GM18502 (cell line): ENCODE measurements at regions not wholly inside any gene's neighbourhood (a gene's known extent, or its start where the extent isn't known, plus 50 kb on each side); places are given as distances from the start of the nearest gene placed in this dataset.
"Not testable (repeated sequence)": the region's sequence is repeated elsewhere in the genome, so short reads cannot be mapped to it uniquely, and the experiment has no call there.

Experiments
- ATAC-seq: cut with Tn5 transposase; IDR thresholded peaks from one replicate; pipeline ENCODE4 v1.9.1; 2021; ENCODE audit warnings: mild to moderate bottlenecking; ENCODE audit not compliant: unreplicated experiment, poor library complexity

GRCh38 chr5:162911873-162912272 lies 525.5 kb upstream of the CCNG1 start:
- ATAC-seq, result no peak

DNA sequence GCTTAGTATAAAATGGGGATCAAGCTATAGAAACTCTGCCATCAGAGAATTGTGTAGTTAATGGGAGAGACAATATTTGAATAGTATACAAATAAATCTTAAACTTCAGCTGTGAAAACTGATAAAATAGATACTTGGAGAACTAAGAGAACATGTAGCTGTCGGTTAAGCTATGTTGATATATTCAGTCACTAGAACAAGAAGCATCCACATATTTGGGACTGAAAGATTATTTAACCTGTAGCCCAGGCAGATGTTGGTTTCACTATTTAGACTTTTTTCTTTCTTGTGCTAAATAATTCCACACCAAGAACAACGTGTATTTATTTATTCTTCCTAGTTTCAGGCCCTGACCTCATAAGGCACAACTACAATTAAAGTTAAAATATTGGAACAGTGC lies 521.0 kb upstream of the CCNG1 start:
- no peak for ATAC-seq

DNA sequence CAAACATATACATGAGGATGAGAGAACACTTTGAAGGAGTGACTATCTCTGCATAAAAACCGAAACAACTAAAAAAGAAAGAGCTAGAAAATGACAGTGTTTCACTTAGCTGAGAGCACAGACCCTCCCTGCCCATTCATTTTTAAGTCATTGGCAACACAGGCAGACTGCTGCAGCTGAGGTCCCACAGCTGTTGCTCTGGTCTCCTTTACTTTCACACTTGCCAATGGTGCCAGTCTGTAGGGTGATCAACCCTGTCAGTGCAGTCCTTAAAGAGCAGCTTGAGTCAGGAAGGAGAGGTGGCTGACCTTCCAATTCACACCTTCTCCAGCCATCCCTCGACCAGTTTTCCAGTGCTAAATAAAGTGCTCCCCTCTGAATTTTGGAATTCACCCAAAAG lies 508.3 kb upstream of the CCNG1 start:
- no peak for ATAC-seq

- no peak for ATAC-seq
Measured at GRCh38 chr5:162931501-162931900, 505.9 kb upstream of the CCNG1 start.

- no peak for ATAC-seq
Measured at GRCh38 chr5:162939991-162940390, 497.4 kb upstream of the CCNG1 start.

- no peak for ATAC-seq
Measured at GRCh38 chr5:162948677-162949076, 488.7 kb upstream of the CCNG1 start.

DNA sequence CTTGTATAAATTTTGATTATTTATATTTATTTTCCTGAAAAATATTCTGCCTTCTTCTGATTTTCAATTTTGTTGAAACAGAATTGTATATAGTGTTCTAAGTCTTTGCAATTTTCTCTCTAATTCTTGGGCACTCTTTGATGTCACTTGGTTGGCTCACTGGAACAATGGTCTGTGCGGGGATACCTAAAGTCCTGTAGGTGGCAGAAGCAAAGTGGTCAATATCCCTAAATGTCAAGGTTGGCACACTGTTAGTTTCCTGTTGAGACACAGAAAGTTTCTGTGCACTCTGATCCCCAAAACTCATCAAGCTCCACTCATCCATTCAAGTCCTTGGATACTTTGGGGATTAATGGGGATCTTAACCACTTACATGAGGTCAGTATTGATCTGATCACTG lies 480.8 kb upstream of the CCNG1 start:
- no peak for ATAC-seq

- not testable (repeated sequence) for ATAC-seq
Measured at GRCh38 chr5:162964144-162964543, 473.3 kb upstream of the CCNG1 start.

DNA sequence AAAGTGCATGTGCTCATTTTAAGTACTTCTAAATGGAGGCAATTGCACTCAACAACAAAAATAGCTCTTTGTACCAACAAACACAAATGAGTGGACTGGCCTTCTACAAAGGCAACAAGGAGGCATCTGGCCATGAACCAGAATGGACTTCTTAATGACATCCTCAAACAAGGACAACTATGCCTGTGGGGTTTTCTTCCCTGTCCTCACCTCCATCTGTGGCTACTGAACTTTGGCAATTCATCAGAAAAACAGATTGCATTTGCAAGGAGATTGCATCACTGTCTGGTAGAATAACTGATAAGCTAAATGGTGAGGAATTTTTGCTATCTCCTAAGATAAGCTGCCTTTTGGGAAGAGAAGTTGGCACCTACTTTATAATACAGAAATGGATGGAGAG lies 447.3 kb upstream of the CCNG1 start:
- no peak for ATAC-seq

DNA sequence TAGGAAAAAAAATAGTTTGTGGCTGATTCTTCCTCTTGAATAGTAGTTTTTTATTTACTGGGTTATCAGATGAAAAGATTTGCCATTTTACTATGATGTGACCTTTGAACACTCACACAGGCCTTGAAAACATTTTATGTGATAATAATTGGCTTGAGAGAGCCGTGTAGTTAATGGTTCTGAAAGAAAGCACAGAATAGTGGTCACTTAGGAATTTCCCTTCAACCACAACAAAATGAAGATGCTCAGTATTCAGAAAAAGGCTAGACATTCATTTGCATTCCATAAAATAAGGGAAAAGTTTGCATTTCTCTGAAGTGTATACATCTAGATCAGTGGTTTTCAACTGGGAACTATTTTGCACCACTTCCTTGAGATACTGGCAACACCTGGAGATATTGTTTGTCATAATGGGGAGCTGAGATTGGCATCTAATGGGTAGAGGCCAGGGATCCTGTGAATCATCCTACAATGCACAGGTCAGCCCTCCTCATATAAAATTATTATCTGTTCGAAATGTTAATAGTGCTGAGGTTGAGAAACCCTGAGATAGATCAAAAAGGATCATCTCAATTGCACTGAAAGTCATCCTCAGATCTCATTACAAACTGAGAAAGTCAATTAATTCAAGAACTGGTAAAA lies 446.4 kb upstream of the CCNG1 start:
- peak; percentile 75 for ATAC-seq

- ATAC-seq, result no peak
Measured at GRCh38 chr5:162995568-162995967, 441.8 kb upstream of the CCNG1 start.

- no peak for ATAC-seq
Measured at GRCh38 chr5:162996053-162996452, 441.3 kb upstream of the CCNG1 start.

GRCh38 chr5:163005949-163006348 lies 431.4 kb upstream of the CCNG1 start:
- ATAC-seq, result no peak

DNA sequence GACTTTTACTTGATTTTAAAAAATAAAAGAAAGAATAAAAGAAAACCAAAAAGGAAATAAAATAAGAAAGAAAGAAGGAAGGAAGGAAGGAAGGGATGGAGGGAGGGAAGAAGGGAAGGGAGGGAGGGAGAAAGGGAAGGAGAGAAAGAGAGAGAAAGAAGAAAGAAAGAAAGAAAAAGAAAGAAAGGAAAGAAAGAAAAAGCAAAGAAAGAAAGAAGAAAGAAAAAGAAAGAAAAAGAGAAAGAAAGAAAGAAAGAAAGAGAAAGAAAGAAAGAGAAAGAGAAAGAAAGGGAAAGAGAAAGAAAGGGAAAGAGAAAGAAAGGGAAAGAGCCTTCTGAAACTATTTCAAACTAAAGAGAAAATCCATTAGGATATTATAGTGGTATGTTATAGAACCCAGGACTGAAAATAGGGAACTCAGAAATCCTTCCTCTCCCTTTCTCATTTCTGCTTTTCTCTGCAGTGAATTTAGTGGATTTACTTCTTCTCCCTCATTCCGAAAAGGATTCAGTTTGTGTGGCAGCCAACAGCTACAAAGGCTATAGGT lies 414.7 kb upstream of the CCNG1 start:
- no peak for ATAC-seq

- ATAC-seq, result no peak
Measured at GRCh38 chr5:163023846-163024245, 413.5 kb upstream of the CCNG1 start.

- ATAC-seq, result no peak
Measured at GRCh38 chr5:163024936-163025335, 412.5 kb upstream of the CCNG1 start.

- no peak for ATAC-seq
Measured at GRCh38 chr5:163033656-163034055, 403.7 kb upstream of the CCNG1 start.

GRCh38 chr5:163041254-163041653 lies 396.1 kb upstream of the CCNG1 start:
- no peak for ATAC-seq

GRCh38 chr5:163079618-163080017 lies 357.8 kb upstream of the CCNG1 start:
- ATAC-seq, result peak; percentile 98

DNA sequence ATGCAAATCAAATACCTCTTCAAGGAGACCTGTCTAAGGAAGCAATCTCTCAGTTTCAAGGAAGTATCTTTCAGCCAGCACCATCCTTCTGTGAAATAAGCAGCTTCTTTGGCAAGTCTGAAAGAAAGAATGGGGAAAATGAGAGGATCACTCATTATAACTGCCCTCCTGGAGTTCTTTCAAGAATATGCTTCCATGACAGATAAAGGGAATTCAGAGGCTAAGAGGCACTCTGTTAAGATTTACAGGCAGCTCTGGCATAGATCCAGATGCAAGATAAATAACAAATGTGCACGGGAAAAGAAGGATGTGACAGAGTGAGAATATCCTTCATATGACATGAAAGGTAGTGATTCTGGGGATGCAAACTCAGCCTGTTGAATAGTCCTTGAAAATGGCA lies 348.2 kb upstream of the CCNG1 start:
- ATAC-seq, result no peak

GRCh38 chr5:163089926-163090325 lies 347.5 kb upstream of the CCNG1 start:
- ATAC-seq, result no peak

DNA sequence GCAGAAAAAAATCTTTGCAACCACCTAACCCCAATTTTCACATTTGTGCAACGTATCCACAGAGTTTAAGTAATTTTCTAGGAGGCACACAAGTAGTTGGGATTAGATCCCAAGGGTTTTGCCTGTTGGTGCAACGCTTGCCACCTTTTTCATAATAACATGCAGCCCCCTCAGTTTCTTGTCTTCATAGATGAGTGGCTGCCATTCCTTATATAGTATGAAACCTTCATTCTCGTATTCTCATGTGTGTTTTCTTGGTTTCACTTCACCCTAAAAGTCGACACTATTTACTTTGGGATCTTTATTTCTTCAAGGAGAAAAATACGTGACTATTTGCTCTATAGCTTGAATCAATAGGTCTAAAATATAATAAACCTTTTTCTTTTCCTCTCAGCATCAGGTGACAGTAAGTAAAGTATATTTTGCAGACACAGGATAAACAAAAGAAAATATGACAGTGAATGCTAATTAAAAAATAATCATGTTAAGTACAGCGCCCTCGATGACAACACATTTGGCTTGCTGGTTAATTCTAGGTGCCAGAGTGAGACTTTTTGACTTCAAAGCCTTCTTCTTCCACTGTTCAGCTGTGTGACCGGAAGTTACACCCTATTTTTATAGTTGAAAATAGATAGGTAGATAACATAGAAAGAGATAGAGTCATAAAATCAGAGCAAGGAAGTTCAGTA lies 342.8 kb upstream of the CCNG1 start:
- peak; percentile 94 for ATAC-seq
